Bronchial epithelial cell (primary cell): ENCODE measurements at regions not wholly inside any gene's neighbourhood (a gene's known extent, or its start where the extent isn't known, plus 50 kb on each side); places are given as distances from the start of the nearest gene placed in this dataset.
A peak's percentile ranks its signal among the peaks of the same experiment; 100 is the strongest.

Experiments
- DNase-seq: peaks from one replicate; pipeline ENCODE4 v3.0.0-alpha.2; 2010; ENCODE audit warnings: low read depth
- FAIRE-seq: peaks from 2 replicates; lab custom pipeline; 2011; peaks lifted over from hg19 to GRCh38; lab: Jason Lieb, UNC
- H3K27me3 ChIP-seq: 2 replicates; pipeline ENCODE4 v1.5.1; 2011; ENCODE audit warnings: low read length; ENCODE audit not compliant: control insufficient read depth, insufficient read depth
- H3K36me3 ChIP-seq: 2 replicates; pipeline ENCODE4 v1.5.1; 2011; ENCODE audit warnings: low read length; ENCODE audit not compliant: control insufficient read depth, insufficient read depth
- H3K4me3 ChIP-seq: 2 replicates; pipeline ENCODE4 v1.5.1; 2011; ENCODE audit warnings: mild to moderate bottlenecking, low read depth, low read length, control low read depth
- CTCF ChIP-seq: IDR thresholded peaks from 2 replicates; pipeline ENCODE4 v1.5.1; 2011; ENCODE audit warnings: mild to moderate bottlenecking, moderate library complexity, low read length, control low read depth, inconsistent platforms; ENCODE audit not compliant: insufficient read depth, severe bottlenecking

GRCh38 chr11:129620237-129621104, 195.2 kb upstream of the TMEM45B start:
- H3K27me3 ChIP-seq: no peaks in the 10 kb centered on the region
- H3K4me3 ChIP-seq: no peak overlapping the region
- no peak for TF ChIP-seq CTCF
- H3K36me3 ChIP-seq: no peaks in the 10 kb centered on the region
- DNase-seq (peak; percentile 94), FAIRE-seq (peak; percentile 95)

GRCh38 chr11:129625930-129626329, 189.7 kb upstream of the TMEM45B start:
- peak; percentile 80 for FAIRE-seq
- Histone ChIP-seq H3K36me3 (no peaks in the 10 kb centered on the region), H3K4me3 (no peak overlapping the region), H3K27me3 (no peaks in the 10 kb centered on the region)
- DNase-seq: peak; percentile 95
- TF ChIP-seq CTCF: no peak

GRCh38 chr11:129631201-129631600, 184.4 kb upstream of the TMEM45B start:
- no peak for TF ChIP-seq CTCF
- Histone ChIP-seq H3K27me3 (no peaks in the 10 kb centered on the region), H3K36me3 (no peaks in the 10 kb centered on the region), H3K4me3 (no peak overlapping the region)
- DNase-seq (no peak), FAIRE-seq (no peak)

- DNase-seq: peak; percentile 98
Observed at GRCh38 chr11:129636926-129637325, 178.7 kb upstream of the TMEM45B start.

GRCh38 chr11:129637473-129637872, 178.2 kb upstream of the TMEM45B start:
- no peak for TF ChIP-seq CTCF
- DNase-seq: peak; percentile 91
- FAIRE-seq: peak; percentile 82
- no peaks in the 10 kb centered on the region for H3K36me3 ChIP-seq
- no peak overlapping the region for H3K4me3 ChIP-seq
- no peaks in the 10 kb centered on the region for H3K27me3 ChIP-seq

More at GRCh38 chr11:129636926-129637325, 178.7 kb upstream of the TMEM45B start:
- FAIRE-seq: no peak
- Histone ChIP-seq H3K27me3 (no peaks in the 10 kb centered on the region), H3K36me3 (no peaks in the 10 kb centered on the region), H3K4me3 (no peak overlapping the region)
- TF ChIP-seq CTCF: no peak
